HEK293 (cell line): ENCODE measurements at regions not wholly inside any gene's neighbourhood (a gene's known extent, or its start where the extent isn't known, plus 50 kb on each side); places are given as distances from the start of the nearest gene placed in this dataset.

ENCODE experiments used
- CTCF ChIA-PET: fragments of 350-600 bp; formaldehyde crosslinking; extraction: SDS; loops from one replicate; lab custom pipeline; 2021; ENCODE audit warnings: antibody characterized with exemption; lab: Yijun Ruan, JAX
- POLR2A ChIA-PET: fragments of 300-600 bp; formaldehyde crosslinking; extraction: SDS; loops from one replicate; lab custom pipeline; 2020; ENCODE audit warnings: antibody characterized with exemption, inconsistent platforms; lab: Yijun Ruan, JAX
- H3K27ac ChIP-seq: fragments of 200-500 bp; sonication (Bioruptor generic); 2 replicates; pipeline ENCODE4 v1.5.1; 2014; ENCODE audit warnings: low read depth, low read length, control low read depth, inconsistent platforms; ENCODE audit errors: extremely low read depth
- H3K36me3 ChIP-seq, 2 experiments: fragments of 200-500 bp in 1 of 2; sonication (Bioruptor generic) in 1 of 2; 1 replicate in 1 of 2; 2 replicates in 1 of 2; pipeline ENCODE4 v1.5.1; 2014 to 2017; ENCODE audit warnings: inconsistent platforms in 2 of 2, low read length in 2 of 2; ENCODE audit not compliant: control insufficient read depth in 2 of 2, insufficient read depth in 1 of 2
- H3K4me1 ChIP-seq: fragments of 200-500 bp; sonication (Bioruptor generic); 2 replicates; pipeline ENCODE4 v1.5.1; 2014; ENCODE audit warnings: mild to moderate bottlenecking, low read length, inconsistent platforms; ENCODE audit not compliant: control insufficient read depth, insufficient read depth
- H3K4me3 ChIP-seq: 2 replicates; pipeline ENCODE4 v1.5.1; 2011; ENCODE audit warnings: low read depth, mild to moderate bottlenecking, control low read depth, low read length, moderate library complexity
- H3K9me3 ChIP-seq: fragments of 200-500 bp; sonication (Bioruptor generic); 2 replicates; pipeline ENCODE4 v1.5.1; 2014; ENCODE audit warnings: low read depth, low read length, inconsistent platforms; ENCODE audit not compliant: control insufficient read depth, insufficient read depth
- AEBP2 ChIP-seq: fragments of 450-650 bp; formaldehyde crosslinking; IDR thresholded peaks from 2 replicates; pipeline ENCODE4 v1.5.1; 2016; ENCODE audit warnings: missing biosample characterization, missing genetic modification characterization, borderline replicate concordance
- GLIS2 ChIP-seq: fragments of 450-650 bp; formaldehyde crosslinking; IDR thresholded peaks from 2 replicates; pipeline ENCODE4 v1.5.1; 2016; ENCODE audit warnings: missing biosample characterization, missing genetic modification characterization
- IKZF3 ChIP-seq: fragments of 450-650 bp; IDR thresholded peaks from 2 replicates; pipeline ENCODE4 v1.5.0; 2018; ENCODE audit warnings: missing biosample characterization, mild to moderate bottlenecking, missing genetic modification characterization, moderate library complexity
- KLF16 ChIP-seq: fragments of 450-650 bp; formaldehyde crosslinking; IDR thresholded peaks from 2 replicates; pipeline ENCODE4 v1.5.1; 2017; ENCODE audit warnings: missing biosample characterization, missing genetic modification characterization
- PRDM4 ChIP-seq: fragments of 450-650 bp; formaldehyde crosslinking; IDR thresholded peaks from 2 replicates; pipeline ENCODE4 v1.5.1; 2017; ENCODE audit warnings: missing biosample characterization, missing genetic modification characterization
- SETDB1 ChIP-seq: IDR thresholded peaks from one replicate; pipeline ENCODE4 v1.6.1; 2017; ENCODE audit warnings: mild to moderate bottlenecking, low read length, moderate library complexity, mixed read lengths; ENCODE audit not compliant: insufficient read length
- SP3 ChIP-seq: fragments of 450-650 bp; formaldehyde crosslinking; IDR thresholded peaks from 2 replicates; pipeline ENCODE4 v1.5.1; 2016; ENCODE audit warnings: missing biosample characterization, missing genetic modification characterization
- ZBTB11 ChIP-seq: fragments of 450-650 bp; formaldehyde crosslinking; conservative IDR thresholded peaks from 2 replicates; pipeline ENCODE4 v1.5.1; 2016; ENCODE audit warnings: low read depth, missing biosample characterization, missing genetic modification characterization
- ZBTB49 ChIP-seq: fragments of 450-650 bp; formaldehyde crosslinking; IDR thresholded peaks from 2 replicates; pipeline ENCODE4 v1.5.1; 2016; ENCODE audit warnings: missing biosample characterization, missing genetic modification characterization, low read depth
- ZBTB8A ChIP-seq: fragments of 450-650 bp; formaldehyde crosslinking; IDR thresholded peaks from 2 replicates; pipeline ENCODE4 v1.5.1; 2016; ENCODE audit warnings: missing biosample characterization, missing genetic modification characterization
- ZFP69B ChIP-seq: fragments of 450-650 bp; formaldehyde crosslinking; IDR thresholded peaks from 2 replicates; pipeline ENCODE4 v1.5.1; 2016; ENCODE audit warnings: missing biosample characterization, missing genetic modification characterization
- ZNF248 ChIP-seq: fragments of 450-650 bp; formaldehyde crosslinking; IDR thresholded peaks from 2 replicates; pipeline ENCODE4 v1.5.1; 2017; ENCODE audit warnings: missing biosample characterization, missing genetic modification characterization
- ZNF311 ChIP-seq: fragments of 450-650 bp; formaldehyde crosslinking; IDR thresholded peaks from 2 replicates; pipeline ENCODE4 v1.5.1; 2017; ENCODE audit warnings: missing biosample characterization, missing genetic modification characterization, borderline replicate concordance
- ZNF37A ChIP-seq: fragments of 450-650 bp; IDR thresholded peaks from 2 replicates; pipeline ENCODE4 v1.5.1; 2018; ENCODE audit warnings: missing biosample characterization, missing genetic modification characterization
- ZNF48 ChIP-seq: fragments of 450-650 bp; formaldehyde crosslinking; IDR thresholded peaks from 2 replicates; pipeline ENCODE4 v1.5.1; 2016; ENCODE audit warnings: missing biosample characterization, missing genetic modification characterization
- ZNF514 ChIP-seq: fragments of 450-650 bp; formaldehyde crosslinking; IDR thresholded peaks from 2 replicates; pipeline ENCODE4 v1.5.1; 2016; ENCODE audit warnings: missing biosample characterization, missing genetic modification characterization
- ZNF555 ChIP-seq: fragments of 450-650 bp; formaldehyde crosslinking; conservative IDR thresholded peaks from 2 replicates; pipeline ENCODE4 v1.5.1; 2017; ENCODE audit warnings: missing biosample characterization, mild to moderate bottlenecking, missing genetic modification characterization, inconsistent platforms
- ZNF561 ChIP-seq: fragments of 450-650 bp; IDR thresholded peaks from 2 replicates; pipeline ENCODE4 v1.5.1; 2018; ENCODE audit warnings: missing biosample characterization, missing genetic modification characterization, borderline replicate concordance
- ZNF571 ChIP-seq: fragments of 450-650 bp; formaldehyde crosslinking; IDR thresholded peaks from 2 replicates; pipeline ENCODE4 v1.5.0; 2017; ENCODE audit warnings: missing biosample characterization, missing genetic modification characterization
- ZNF701 ChIP-seq: fragments of 450-650 bp; formaldehyde crosslinking; IDR thresholded peaks from 2 replicates; pipeline ENCODE4 v1.5.1; 2016; ENCODE audit warnings: missing biosample characterization, missing genetic modification characterization
- TF ChIP-seq, protein P1 (sequence below): fragments of 450-650 bp; formaldehyde crosslinking; IDR thresholded peaks from 2 replicates; pipeline ENCODE4 v1.5.1; 2016; ENCODE audit warnings: missing biosample characterization, missing genetic modification characterization

DNA sequence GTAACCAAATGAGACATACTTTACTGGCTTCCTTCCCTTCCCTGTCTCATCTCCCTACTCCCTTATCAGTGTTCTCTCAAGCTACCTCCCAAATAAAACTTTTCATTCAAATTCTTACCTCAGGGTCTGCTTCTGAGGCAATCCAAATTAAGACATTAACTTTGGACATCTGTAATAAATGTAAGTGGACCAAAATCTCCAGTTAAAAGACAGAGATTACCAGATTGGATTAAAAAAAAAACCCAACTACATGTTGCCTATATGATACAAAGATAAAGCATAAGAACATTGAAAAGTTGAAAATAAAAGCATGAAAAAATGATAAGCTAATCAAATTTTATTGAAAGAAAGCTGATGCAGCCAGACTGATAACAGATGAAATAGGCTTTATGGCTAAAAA lies 58.8 kb upstream of the ST3GAL5 start:
- H3K9me3 ChIP-seq = no peaks in the 10 kb centered on the region
- no peaks in the 10 kb centered on the region for H3K4me1 ChIP-seq
- H3K36me3 ChIP-seq = no peaks in the 10 kb centered on the region
- ChIA-PET CTCF (interaction anchor here (2.5 kb wide), 1 partner anchor 59 kb away, joined by 8 read pairs; the partner anchor contains the start of gene ST3GAL5), POLR2A (no interaction called here)
- no peak overlapping the region for H3K27ac ChIP-seq
- H3K4me3 ChIP-seq = no peak overlapping the region
- TF ChIP-seq ZNF48 (tag by site-specific recombination) (no peak), ZNF37A (tag by site-specific recombination) (no peak), SETDB1 (peak; percentile 82)

DNA sequence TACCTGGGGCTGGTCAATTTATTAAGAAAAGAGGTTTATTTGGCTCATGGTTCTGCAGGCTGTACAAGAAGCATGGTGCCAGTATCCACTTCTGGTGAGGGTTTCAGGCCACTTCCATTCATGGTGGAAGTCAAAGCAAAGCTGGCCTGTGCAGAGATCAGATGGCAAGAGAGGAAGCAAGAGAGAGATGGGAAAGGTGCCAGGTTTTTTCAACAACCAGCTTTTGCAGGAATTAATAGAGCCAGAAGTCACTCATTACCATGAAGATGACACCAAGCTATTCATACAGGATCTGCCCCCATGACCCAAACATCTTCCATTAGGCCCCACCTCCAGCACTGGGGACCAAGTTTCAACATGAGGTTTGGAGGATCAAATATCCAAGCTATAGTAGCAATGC lies 56.8 kb upstream of the ST3GAL5 start:
- POLR2A ChIA-PET = no interaction called here
- Histone ChIP-seq H3K27ac (no peak overlapping the region), H3K36me3 (no peaks in the 10 kb centered on the region), H3K4me1 (no peaks in the 10 kb centered on the region), H3K4me3 (no peak overlapping the region), H3K9me3 (no peaks in the 10 kb centered on the region)
- no peak for TF ChIP-seq GLIS2 (tag by site-specific recombination)
- no peak for TF ChIP-seq ZNF514 (tag by site-specific recombination)
- TF ChIP-seq ZFP69B (tag by site-specific recombination) = no peak
- no peak for TF ChIP-seq IKZF3 (tag by site-specific recombination)
- TF ChIP-seq ZBTB49 (tag by site-specific recombination) = no peak
- TF ChIP-seq KLF16 = no peak
- no peak for TF ChIP-seq ZNF571 (tag by site-specific recombination)
- no peak for TF ChIP-seq ZNF555 (tag by site-specific recombination)
- no peak for TF ChIP-seq PRDM4 (tag by site-specific recombination)
- TF ChIP-seq SP3 (tag by site-specific recombination) = no peak
- no peak for TF ChIP-seq ZNF701 (tag by site-specific recombination)
- TF ChIP-seq ZBTB11 (tag by site-specific recombination) = no peak
- no peak for TF ChIP-seq ZNF311 (tag by site-specific recombination)
- TF ChIP-seq ZNF248 (tag by site-specific recombination) = no peak
- TF ChIP-seq, protein P1, sequence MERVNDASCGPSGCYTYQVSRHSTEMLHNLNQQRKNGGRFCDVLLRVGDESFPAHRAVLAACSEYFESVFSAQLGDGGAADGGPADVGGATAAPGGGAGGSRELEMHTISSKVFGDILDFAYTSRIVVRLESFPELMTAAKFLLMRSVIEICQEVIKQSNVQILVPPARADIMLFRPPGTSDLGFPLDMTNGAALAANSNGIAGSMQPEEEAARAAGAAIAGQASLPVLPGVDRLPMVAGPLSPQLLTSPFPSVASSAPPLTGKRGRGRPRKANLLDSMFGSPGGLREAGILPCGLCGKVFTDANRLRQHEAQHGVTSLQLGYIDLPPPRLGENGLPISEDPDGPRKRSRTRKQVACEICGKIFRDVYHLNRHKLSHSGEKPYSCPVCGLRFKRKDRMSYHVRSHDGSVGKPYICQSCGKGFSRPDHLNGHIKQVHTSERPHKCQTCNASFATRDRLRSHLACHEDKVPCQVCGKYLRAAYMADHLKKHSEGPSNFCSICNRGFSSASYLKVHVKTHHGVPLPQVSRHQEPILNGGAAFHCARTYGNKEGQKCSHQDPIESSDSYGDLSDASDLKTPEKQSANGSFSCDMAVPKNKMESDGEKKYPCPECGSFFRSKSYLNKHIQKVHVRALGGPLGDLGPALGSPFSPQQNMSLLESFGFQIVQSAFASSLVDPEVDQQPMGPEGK = no peak
- no peak for TF ChIP-seq AEBP2 (tag by site-specific recombination)
- no peak for TF ChIP-seq ZNF561 (tag by site-specific recombination)
- no peak for TF ChIP-seq ZBTB8A
- CTCF ChIA-PET = interaction anchor here (1.3 kb wide), 1 partner anchor 57 kb away, joined by 4 read pairs; the partner anchor contains the start of gene ST3GAL5
